Lung (tissue), 11 donors: ENCODE measurements at regions not wholly inside any gene's neighbourhood (a gene's known extent, or its start where the extent isn't known, plus 50 kb on each side); places are given as distances from the start of the nearest gene placed in this dataset.
"Not testable (repeated sequence)": the region's sequence is repeated elsewhere in the genome, so short reads cannot be mapped to it uniquely, and the experiment has no call there.

ENCODE experiments used
- ATAC-seq: fragments of 200-7000 bp; cut with Tn5 transposase; one replicate; pipeline ENCODE4 v1.9.1; 2020; ENCODE audit warnings: moderate number of reproducible peaks; ENCODE audit not compliant: insufficient read depth, low FRiP score
- DNase-seq, 3 donors: peaks; one replicate each; pipeline ENCODE4 v3.0.0-alpha.2; 2013 to 2017
- H3K27ac ChIP-seq, 2 donors: one replicate each; pipeline ENCODE4 v1.5.1; 2013; ENCODE audit warnings: mild to moderate bottlenecking in 2 of 2, moderate library complexity in 2 of 2, control low read depth in 1 of 2, inconsistent platforms in 1 of 2, low read depth in 1 of 2, low read length in 1 of 2
- H3K27me3 ChIP-seq, 3 donors: one replicate each; pipeline ENCODE4 v1.5.1; 2013; ENCODE audit warnings: low read length in 2 of 3; ENCODE audit not compliant: control insufficient read depth in 3 of 3, insufficient read depth in 3 of 3
- H3K36me3 ChIP-seq, 4 donors: one replicate each; pipeline ENCODE4 v1.5.1; 2013; ENCODE audit warnings: low read length in 4 of 4, mild to moderate bottlenecking in 1 of 4, moderate library complexity in 1 of 4; ENCODE audit not compliant: control insufficient read depth in 4 of 4, insufficient read depth in 4 of 4
- H3K4me1 ChIP-seq, 5 donors: one replicate each; pipeline ENCODE4 v1.5.1; 2013; ENCODE audit warnings: low read length in 5 of 5, mild to moderate bottlenecking in 2 of 5, moderate library complexity in 1 of 5; ENCODE audit not compliant: control insufficient read depth in 5 of 5, insufficient read depth in 5 of 5
- H3K4me3 ChIP-seq: one replicate; pipeline ENCODE4 v1.5.1; 2013; ENCODE audit warnings: mild to moderate bottlenecking, control low read depth, moderate library complexity
- H3K9ac ChIP-seq, 2 donors: one replicate each; pipeline ENCODE4 v1.5.1; 2013; ENCODE audit warnings: low read length in 2 of 2, control low read depth in 1 of 2; ENCODE audit not compliant: insufficient read depth in 1 of 2
- H3K9me3 ChIP-seq, 4 donors: one replicate each; pipeline ENCODE4 v1.5.1; 2013; ENCODE audit warnings: low read length in 3 of 4, mild to moderate bottlenecking in 1 of 4, moderate library complexity in 1 of 4; ENCODE audit not compliant: control insufficient read depth in 4 of 4, insufficient read depth in 3 of 4
- WGBS, 2 donors: extraction: QIAGEN DNeasy Blood & Tissue Kit; methylation state at CpG; one replicate each; pipeline ENCODE4 v1.1.7; 2013; 5-methylcytosine and 5-hydroxymethylcytosine counted together
- TF ChIP-seq, protein P1 (sequence below): IDR thresholded peaks from 2 replicates; pipeline ENCODE4 v1.5.1; 2012; ENCODE audit warnings: mild to moderate bottlenecking; ENCODE audit errors: control extremely low read depth, extremely low read depth
- donor health status: control.
- donor health status: control.
- donor health status: Bipolar disorder and iron deficiency.
- donor health status: healthy.
- donor health status: DM: yes; HTN: yes; CAD: no.

- Histone ChIP-seq H3K27me3 (no peaks in the 10 kb centered on the region), H3K36me3 (no peaks in the 10 kb centered on the region), H3K27ac (no peak overlapping the region), H3K9ac (no peak overlapping the region), H3K9me3 (no peaks in the 10 kb centered on the region), H3K4me1 (no peaks in the 10 kb centered on the region), H3K4me3 (no peak overlapping the region)
- TF ChIP-seq, protein P1, sequence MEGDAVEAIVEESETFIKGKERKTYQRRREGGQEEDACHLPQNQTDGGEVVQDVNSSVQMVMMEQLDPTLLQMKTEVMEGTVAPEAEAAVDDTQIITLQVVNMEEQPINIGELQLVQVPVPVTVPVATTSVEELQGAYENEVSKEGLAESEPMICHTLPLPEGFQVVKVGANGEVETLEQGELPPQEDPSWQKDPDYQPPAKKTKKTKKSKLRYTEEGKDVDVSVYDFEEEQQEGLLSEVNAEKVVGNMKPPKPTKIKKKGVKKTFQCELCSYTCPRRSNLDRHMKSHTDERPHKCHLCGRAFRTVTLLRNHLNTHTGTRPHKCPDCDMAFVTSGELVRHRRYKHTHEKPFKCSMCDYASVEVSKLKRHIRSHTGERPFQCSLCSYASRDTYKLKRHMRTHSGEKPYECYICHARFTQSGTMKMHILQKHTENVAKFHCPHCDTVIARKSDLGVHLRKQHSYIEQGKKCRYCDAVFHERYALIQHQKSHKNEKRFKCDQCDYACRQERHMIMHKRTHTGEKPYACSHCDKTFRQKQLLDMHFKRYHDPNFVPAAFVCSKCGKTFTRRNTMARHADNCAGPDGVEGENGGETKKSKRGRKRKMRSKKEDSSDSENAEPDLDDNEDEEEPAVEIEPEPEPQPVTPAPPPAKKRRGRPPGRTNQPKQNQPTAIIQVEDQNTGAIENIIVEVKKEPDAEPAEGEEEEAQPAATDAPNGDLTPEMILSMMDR: no peak
- 95 to 100% methylated on average over 2 of the region's 2 CpGs for WGBS, 2 donors
- no peak for ATAC-seq
- DNase-seq: no peak
These were observed 161.4 kb downstream of the RPLP1 start for GRCh38 chr15:69613988-69614387.

- Histone ChIP-seq H3K9ac (no peak overlapping the region), H3K4me3 (no peak overlapping the region), H3K9me3 (no peaks in the 10 kb centered on the region), H3K4me1 (no peaks in the 10 kb centered on the region), H3K27ac (no peak overlapping the region), H3K27me3 (no peaks in the 10 kb centered on the region), H3K36me3 (no peaks in the 10 kb centered on the region)
- no peak for ATAC-seq
- DNase-seq: no peak
- WGBS, 2 donors: 87 to 92% methylated on average over 5 of the region's 5 CpGs
- TF ChIP-seq, protein P1: no peak
These were observed 163.1 kb downstream of the RPLP1 start for GRCh38 chr15:69615736-69616135.

- H3K27me3 ChIP-seq: no peaks in the 10 kb centered on the region
- TF ChIP-seq, protein P1: no peak
- H3K36me3 ChIP-seq: no peaks in the 10 kb centered on the region
- no peak overlapping the region for H3K9ac ChIP-seq
- H3K27ac ChIP-seq: no peak overlapping the region
- H3K9me3 ChIP-seq: no peaks in the 10 kb centered on the region
- 72 to 86% methylated on average over 3 of the region's 3 CpGs for WGBS, 2 donors
- ATAC-seq (no peak), DNase-seq (no peak)
- H3K4me3 ChIP-seq: no peak overlapping the region
- no peaks in the 10 kb centered on the region for H3K4me1 ChIP-seq
These were observed 163.9 kb downstream of the RPLP1 start for GRCh38 chr15:69616558-69616957.

GRCh38 chr15:69617144-69617543, 164.5 kb downstream of the RPLP1 start:
- not testable (repeated sequence) for DNase-seq, H3K27me3 ChIP-seq, H3K9me3 ChIP-seq, ATAC-seq, H3K4me3 ChIP-seq, H3K36me3 ChIP-seq, H3K9ac ChIP-seq, H3K27ac ChIP-seq, H3K4me1 ChIP-seq
- 80 to 83% methylated on average over 3 of the region's 4 CpGs for WGBS, 2 donors
